GM23338 (cell line): ENCODE measurements at regions not wholly inside any gene's neighbourhood (a gene's known extent, or its start where the extent isn't known, plus 50 kb on each side); places are given as distances from the start of the nearest gene placed in this dataset.

ENCODE experiments used
- ATAC-seq: fragments of 200-7000 bp; cut with Tn5 transposase; 3 replicates; pipeline ENCODE4 v1.9.1; 2020
- DNase-seq: peaks from one replicate; pipeline ENCODE4 v3.0.0-alpha.2; 2015; ENCODE audit warnings: low spot score
- H2AFZ ChIP-seq: fragments of 200-600 bp; sonication (generic); 2 replicates; pipeline ENCODE4 v1.8.0; 2016; ENCODE audit warnings: antibody characterized with exemption, mild to moderate bottlenecking, moderate library complexity
- H3F3A ChIP-seq: fragments of 200-600 bp; sonication (generic); replicated peaks from 2 replicates; pipeline ENCODE4 v1.8.0; 2017; ENCODE audit warnings: antibody characterized with exemption, mixed run types, low read depth
- H3K27ac ChIP-seq: fragments of 200-600 bp; sonication (generic); 2 replicates; pipeline ENCODE4 v1.6.1; 2016; ENCODE audit warnings: low read depth
- H3K27me3 ChIP-seq: fragments of 200-600 bp; sonication (generic); 2 replicates; pipeline ENCODE4 v1.8.0; 2016; ENCODE audit warnings: mild to moderate bottlenecking, mixed run types, moderate library complexity; ENCODE audit not compliant: insufficient read depth
- H3K36me3 ChIP-seq: fragments of 200-600 bp; sonication (generic); 2 replicates; pipeline ENCODE4 v1.8.0; 2016; ENCODE audit warnings: mild to moderate bottlenecking; ENCODE audit not compliant: insufficient read depth
- H3K4me1 ChIP-seq: fragments of 200-600 bp; sonication (generic); 2 replicates; pipeline ENCODE4 v1.8.0; 2016; ENCODE audit warnings: mild to moderate bottlenecking, moderate library complexity; ENCODE audit not compliant: insufficient read depth
- H3K4me2 ChIP-seq: fragments of 200-600 bp; sonication (generic); 2 replicates; pipeline ENCODE4 v1.7.1; 2017; ENCODE audit warnings: mixed run types
- H3K4me3 ChIP-seq: fragments of 200-600 bp; sonication (generic); 2 replicates; pipeline ENCODE4 v1.6.1; 2016; ENCODE audit warnings: mixed run types
- H3K79me2 ChIP-seq: fragments of 200-600 bp; sonication (generic); replicated peaks from 2 replicates; pipeline ENCODE4 v1.8.0; 2017; ENCODE audit warnings: mild to moderate bottlenecking; ENCODE audit not compliant: insufficient read depth
- H3K9me2 ChIP-seq: fragments of 200-600 bp; sonication (generic); 2 replicates; pipeline ENCODE4 v1.8.0; 2017; ENCODE audit not compliant: insufficient read depth
- H4K20me1 ChIP-seq: fragments of 200-600 bp; sonication (generic); replicated peaks from 2 replicates; pipeline ENCODE4 v1.8.0; 2017; ENCODE audit warnings: mild to moderate bottlenecking; ENCODE audit not compliant: insufficient read depth
- H3K27ac Mint-ChIP-seq: 2 replicates; pipeline ENCODE4 v1.8.0; 2020; ENCODE audit warnings: inconsistent platforms, mild to moderate bottlenecking, moderate library complexity, mixed read lengths
- H3K27me3 Mint-ChIP-seq: 3 replicates; pipeline ENCODE4 v1.8.0; 2022; ENCODE audit warnings: low read depth, mild to moderate bottlenecking, moderate library complexity, mixed read lengths, inconsistent platforms; ENCODE audit not compliant: insufficient read depth, poor library complexity
- H3K36me3 Mint-ChIP-seq: 3 replicates; pipeline ENCODE4 v1.8.0; 2021; ENCODE audit warnings: low read depth, mild to moderate bottlenecking, inconsistent platforms, moderate library complexity, mixed read lengths
- H3K4me1 Mint-ChIP-seq: 3 replicates; pipeline ENCODE4 v1.8.0; 2020; ENCODE audit warnings: mild to moderate bottlenecking, inconsistent platforms, mixed read lengths
- H3K4me3 Mint-ChIP-seq: 3 replicates; pipeline ENCODE4 v1.8.0; 2021; ENCODE audit warnings: moderate library complexity, mild to moderate bottlenecking, inconsistent platforms, mixed read lengths
- H3K9me3 Mint-ChIP-seq: 3 replicates; pipeline ENCODE4 v1.8.0; 2020; ENCODE audit warnings: moderate library complexity, mild to moderate bottlenecking, inconsistent platforms, mixed read lengths
- CREB1 ChIP-seq: fragments of 250-450 bp; sonication (Bioruptor Pico); IDR thresholded peaks from 2 replicates; pipeline ENCODE4 v1.5.0; 2020; ENCODE audit warnings: low read depth, mild to moderate bottlenecking, moderate library complexity
- EZH2 ChIP-seq: fragments of 200-600 bp; sonication (generic); IDR thresholded peaks from one replicate; pipeline ENCODE4 v1.8.0; 2017; ENCODE audit warnings: antibody characterized with exemption, mild to moderate bottlenecking, low read depth; ENCODE audit not compliant: unreplicated experiment
- EZH2phosphoT487 ChIP-seq: fragments of 200-600 bp; sonication (generic); IDR thresholded peaks from one replicate; pipeline ENCODE4 v1.8.1; 2018; ENCODE audit warnings: antibody characterized with exemption; ENCODE audit not compliant: unreplicated experiment
- NANOG ChIP-seq: IDR thresholded peaks from 2 replicates; pipeline ENCODE4 v1.6.1; 2016; ENCODE audit warnings: antibody characterized with exemption, borderline replicate concordance
- POLR2AphosphoS5 ChIP-seq: IDR thresholded peaks from 2 replicates; pipeline ENCODE4 v1.6.1; 2016; ENCODE audit warnings: antibody characterized with exemption, low read depth
- STAT1 ChIP-seq: IDR thresholded peaks from one replicate; pipeline ENCODE4 v1.6.1; 2016; ENCODE audit warnings: antibody characterized with exemption; ENCODE audit not compliant: unreplicated experiment
- ZNF114 ChIP-seq: fragments of 250-450 bp; sonication (Bioruptor Pico); IDR thresholded peaks from 2 replicates; pipeline ENCODE4 v1.5.0; 2020; ENCODE audit warnings: mild to moderate bottlenecking, moderate library complexity
- ZNF331 ChIP-seq: fragments of 250-450 bp; sonication (Bioruptor Pico); IDR thresholded peaks from 2 replicates; pipeline ENCODE4 v1.5.0; 2020; ENCODE audit warnings: low read depth, mild to moderate bottlenecking, moderate library complexity
- TF ChIP-seq, protein P1 (sequence below): fragments of 250-450 bp; sonication (Bioruptor Pico); IDR thresholded peaks from 2 replicates; pipeline ENCODE4 v1.5.0; 2020; ENCODE audit warnings: mild to moderate bottlenecking, moderate library complexity
- TF ChIP-seq, protein P2 (sequence below), 2 experiments: fragments of 200-600 bp in 1 of 2; sonication (generic) in 1 of 2; conservative IDR thresholded peaks; 2 replicates each; pipeline versions ENCODE4 v1.5.1 to v1.6.1; 2016 to 2017; ENCODE audit warnings: antibody characterized with exemption in 2 of 2, low read depth in 2 of 2, mild to moderate bottlenecking in 2 of 2, moderate library complexity in 1 of 2

DNA sequence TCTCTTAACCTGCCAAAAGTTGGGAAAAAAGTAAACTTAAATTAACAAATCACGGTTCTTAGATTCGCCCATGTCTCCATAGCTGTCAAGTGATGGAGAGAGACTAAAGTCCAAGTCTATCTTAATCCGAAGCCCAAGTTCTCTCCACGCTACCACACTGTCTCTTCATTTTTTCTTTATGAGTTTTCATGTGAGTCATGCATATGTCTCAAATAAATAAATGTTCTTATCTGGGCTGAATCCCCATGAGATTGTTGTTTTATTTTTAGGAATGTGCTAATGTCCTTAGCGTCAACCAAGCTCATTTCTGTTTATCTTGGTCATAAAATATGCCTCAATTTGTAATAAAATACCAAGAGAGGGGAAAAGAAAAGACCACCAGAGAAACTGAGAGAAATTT is 169.3 kb downstream of the RCHY1 start:
- H3K4me2 ChIP-seq, result no peak overlapping the region
- no peaks in the 10 kb centered on the region for H3F3A ChIP-seq
- Mint-ChIP-seq H3K9me3 (no peaks in the 10 kb centered on the region), H3K27me3 (no peaks in the 10 kb centered on the region), H3K4me3 (no peak overlapping the region), H3K4me1 (no peaks in the 10 kb centered on the region; the same call in 2 of the 3 replicates), H3K27ac (no peak overlapping the region), H3K36me3 (no peaks in the 10 kb centered on the region)
- no peak overlapping the region for H3K27ac ChIP-seq
- DNase-seq (no peak), ATAC-seq (no peak)
- H3K9me2 ChIP-seq, result no peaks in the 10 kb centered on the region
- H4K20me1 ChIP-seq, result no peaks in the 10 kb centered on the region
- H3K4me3 ChIP-seq, result no peak overlapping the region
- no peak overlapping the region for H2AFZ ChIP-seq
- TF ChIP-seq EZH2phosphoT487, result no peak
- TF ChIP-seq EZH2, result no peak
- no peaks in the 10 kb centered on the region for H3K79me2 ChIP-seq
- H3K4me1 ChIP-seq, result no peaks in the 10 kb centered on the region
- H3K36me3 ChIP-seq, result no peaks in the 10 kb centered on the region
- H3K27me3 ChIP-seq, result no peaks in the 10 kb centered on the region

GRCh38 chr4:75343333-75343732 is 170.9 kb downstream of the RCHY1 start:
- Mint-ChIP-seq H3K27ac (no peak overlapping the region), H3K4me1 (no peaks in the 10 kb centered on the region; the same call in 2 of the 3 replicates), H3K9me3 (no peaks in the 10 kb centered on the region), H3K4me3 (no peak overlapping the region), H3K36me3 (no peaks in the 10 kb centered on the region), H3K27me3 (no peaks in the 10 kb centered on the region)
- no peaks in the 10 kb centered on the region for H3K9me2 ChIP-seq
- H3K36me3 ChIP-seq, result no peaks in the 10 kb centered on the region
- no peak overlapping the region for H2AFZ ChIP-seq
- H3K79me2 ChIP-seq, result no peaks in the 10 kb centered on the region
- H3K27me3 ChIP-seq, result no peaks in the 10 kb centered on the region
- no peak overlapping the region for H3K27ac ChIP-seq
- TF ChIP-seq POLR2AphosphoS5 (no peak), EZH2phosphoT487 (no peak), CREB1 (CRISPR knock-in tag) (no peak), STAT1 (no peak), NANOG (no peak), ZNF331 (no peak)
- DNase-seq (no peak), ATAC-seq (no peak)
- no peaks in the 10 kb centered on the region for H3F3A ChIP-seq
- no peaks in the 10 kb centered on the region for H4K20me1 ChIP-seq
- H3K4me3 ChIP-seq, result no peak overlapping the region
- H3K4me1 ChIP-seq, result no peaks in the 10 kb centered on the region
- no peak overlapping the region for H3K4me2 ChIP-seq

DNA sequence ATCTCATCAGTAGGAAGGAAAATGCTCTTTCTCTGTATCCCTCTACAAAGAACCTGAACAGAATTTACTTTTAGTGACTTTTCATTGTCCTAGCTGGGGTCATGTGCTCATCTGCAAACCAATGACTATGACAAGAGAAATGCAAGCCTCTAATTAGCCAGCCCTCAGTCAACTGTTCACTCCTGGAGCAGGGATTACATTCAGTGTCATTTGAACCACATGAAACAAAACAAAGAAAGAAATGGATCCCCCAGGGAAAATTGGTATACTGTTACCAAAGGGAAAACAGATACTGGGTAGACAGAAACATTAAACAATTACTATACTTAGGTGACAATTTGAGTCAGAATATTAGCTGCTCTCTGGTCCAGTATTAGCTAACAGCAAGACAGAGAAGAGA is 173.6 kb downstream of the RCHY1 start:
- no peak overlapping the region for H3K4me2 ChIP-seq
- no peaks in the 10 kb centered on the region; the same call in 2 of the 3 replicates for H3K4me1 Mint-ChIP-seq
- no peak overlapping the region for H3K4me3 Mint-ChIP-seq
- H4K20me1 ChIP-seq, result no peaks in the 10 kb centered on the region; the same call in 1 of the 2 replicates
- H3F3A ChIP-seq, result no peaks in the 10 kb centered on the region
- no peaks in the 10 kb centered on the region for H3K27me3 Mint-ChIP-seq
- no peak overlapping the region for H3K27ac ChIP-seq
- H3K36me3 ChIP-seq, result no peaks in the 10 kb centered on the region
- ATAC-seq, result no peak
- 0 out of 2 replicates have a peak overlapping the region, but pooled peaks have one; percentile 32 for H2AFZ ChIP-seq
- no peak overlapping the region for H3K4me3 ChIP-seq
- H3K9me2 ChIP-seq, result no peaks in the 10 kb centered on the region; the same call in 1 of the 2 replicates
- H3K4me1 ChIP-seq, result no peaks in the 10 kb centered on the region
- H3K27ac Mint-ChIP-seq, result no peak overlapping the region
- H3K9me3 Mint-ChIP-seq, result peaks cover 3% of the 10 kb centered on the region; the same call in 2 of the 3 replicates
- no peak for DNase-seq
- no peaks in the 10 kb centered on the region for H3K79me2 ChIP-seq
- H3K27me3 ChIP-seq, result no peaks in the 10 kb centered on the region
- no peaks in the 10 kb centered on the region for H3K36me3 Mint-ChIP-seq
- TF ChIP-seq ZNF331 (no peak), EZH2 (no peak), CREB1 (CRISPR knock-in tag) (no peak), ZNF114 (CRISPR knock-in tag) (no peak), POLR2AphosphoS5 (no peak)
- TF ChIP-seq, protein P1, sequence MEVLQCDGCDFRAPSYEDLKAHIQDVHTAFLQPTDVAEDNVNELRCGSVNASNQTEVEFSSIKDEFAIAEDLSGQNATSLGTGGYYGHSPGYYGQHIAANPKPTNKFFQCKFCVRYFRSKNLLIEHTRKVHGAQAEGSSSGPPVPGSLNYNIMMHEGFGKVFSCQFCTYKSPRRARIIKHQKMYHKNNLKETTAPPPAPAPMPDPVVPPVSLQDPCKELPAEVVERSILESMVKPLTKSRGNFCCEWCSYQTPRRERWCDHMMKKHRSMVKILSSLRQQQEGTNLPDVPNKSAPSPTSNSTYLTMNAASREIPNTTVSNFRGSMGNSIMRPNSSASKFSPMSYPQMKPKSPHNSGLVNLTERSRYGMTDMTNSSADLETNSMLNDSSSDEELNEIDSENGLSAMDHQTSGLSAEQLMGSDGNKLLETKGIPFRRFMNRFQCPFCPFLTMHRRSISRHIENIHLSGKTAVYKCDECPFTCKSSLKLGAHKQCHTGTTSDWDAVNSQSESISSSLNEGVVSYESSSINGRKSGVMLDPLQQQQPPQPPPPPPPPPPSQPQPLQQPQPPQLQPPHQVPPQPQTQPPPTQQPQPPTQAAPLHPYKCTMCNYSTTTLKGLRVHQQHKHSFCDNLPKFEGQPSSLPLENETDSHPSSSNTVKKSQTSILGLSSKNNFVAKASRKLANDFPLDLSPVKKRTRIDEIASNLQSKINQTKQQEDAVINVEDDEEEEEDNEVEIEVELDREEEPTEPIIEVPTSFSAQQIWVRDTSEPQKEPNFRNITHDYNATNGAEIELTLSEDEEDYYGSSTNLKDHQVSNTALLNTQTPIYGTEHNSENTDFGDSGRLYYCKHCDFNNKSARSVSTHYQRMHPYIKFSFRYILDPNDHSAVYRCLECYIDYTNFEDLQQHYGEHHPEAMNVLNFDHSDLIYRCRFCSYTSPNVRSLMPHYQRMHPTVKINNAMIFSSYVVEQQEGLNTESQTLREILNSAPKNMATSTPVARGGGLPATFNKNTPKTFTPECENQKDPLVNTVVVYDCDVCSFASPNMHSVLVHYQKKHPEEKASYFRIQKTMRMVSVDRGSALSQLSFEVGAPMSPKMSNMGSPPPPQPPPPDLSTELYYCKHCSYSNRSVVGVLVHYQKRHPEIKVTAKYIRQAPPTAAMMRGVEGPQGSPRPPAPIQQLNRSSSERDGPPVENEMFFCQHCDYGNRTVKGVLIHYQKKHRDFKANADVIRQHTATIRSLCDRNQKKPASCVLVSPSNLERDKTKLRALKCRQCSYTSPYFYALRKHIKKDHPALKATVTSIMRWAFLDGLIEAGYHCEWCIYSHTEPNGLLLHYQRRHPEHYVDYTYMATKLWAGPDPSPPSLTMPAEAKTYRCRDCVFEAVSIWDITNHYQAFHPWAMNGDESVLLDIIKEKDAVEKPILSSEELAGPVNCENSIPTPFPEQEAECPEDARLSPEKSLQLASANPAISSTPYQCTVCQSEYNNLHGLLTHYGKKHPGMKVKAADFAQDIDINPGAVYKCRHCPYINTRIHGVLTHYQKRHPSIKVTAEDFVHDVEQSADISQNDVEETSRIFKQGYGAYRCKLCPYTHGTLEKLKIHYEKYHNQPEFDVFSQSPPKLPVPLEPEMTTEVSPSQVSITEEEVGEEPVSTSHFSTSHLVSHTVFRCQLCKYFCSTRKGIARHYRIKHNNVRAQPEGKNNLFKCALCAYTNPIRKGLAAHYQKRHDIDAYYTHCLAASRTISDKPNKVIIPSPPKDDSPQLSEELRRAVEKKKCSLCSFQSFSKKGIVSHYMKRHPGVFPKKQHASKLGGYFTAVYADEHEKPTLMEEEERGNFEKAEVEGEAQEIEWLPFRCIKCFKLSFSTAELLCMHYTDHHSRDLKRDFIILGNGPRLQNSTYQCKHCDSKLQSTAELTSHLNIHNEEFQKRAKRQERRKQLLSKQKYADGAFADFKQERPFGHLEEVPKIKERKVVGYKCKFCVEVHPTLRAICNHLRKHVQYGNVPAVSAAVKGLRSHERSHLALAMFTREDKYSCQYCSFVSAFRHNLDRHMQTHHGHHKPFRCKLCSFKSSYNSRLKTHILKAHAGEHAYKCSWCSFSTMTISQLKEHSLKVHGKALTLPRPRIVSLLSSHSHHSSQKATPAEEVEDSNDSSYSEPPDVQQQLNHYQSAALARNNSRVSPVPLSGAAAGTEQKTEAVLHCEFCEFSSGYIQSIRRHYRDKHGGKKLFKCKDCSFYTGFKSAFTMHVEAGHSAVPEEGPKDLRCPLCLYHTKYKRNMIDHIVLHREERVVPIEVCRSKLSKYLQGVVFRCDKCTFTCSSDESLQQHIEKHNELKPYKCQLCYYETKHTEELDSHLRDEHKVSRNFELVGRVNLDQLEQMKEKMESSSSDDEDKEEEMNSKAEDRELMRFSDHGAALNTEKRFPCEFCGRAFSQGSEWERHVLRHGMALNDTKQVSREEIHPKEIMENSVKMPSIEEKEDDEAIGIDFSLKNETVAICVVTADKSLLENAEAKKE (CRISPR knock-in tag), result no peak
- TF ChIP-seq, protein P2, sequence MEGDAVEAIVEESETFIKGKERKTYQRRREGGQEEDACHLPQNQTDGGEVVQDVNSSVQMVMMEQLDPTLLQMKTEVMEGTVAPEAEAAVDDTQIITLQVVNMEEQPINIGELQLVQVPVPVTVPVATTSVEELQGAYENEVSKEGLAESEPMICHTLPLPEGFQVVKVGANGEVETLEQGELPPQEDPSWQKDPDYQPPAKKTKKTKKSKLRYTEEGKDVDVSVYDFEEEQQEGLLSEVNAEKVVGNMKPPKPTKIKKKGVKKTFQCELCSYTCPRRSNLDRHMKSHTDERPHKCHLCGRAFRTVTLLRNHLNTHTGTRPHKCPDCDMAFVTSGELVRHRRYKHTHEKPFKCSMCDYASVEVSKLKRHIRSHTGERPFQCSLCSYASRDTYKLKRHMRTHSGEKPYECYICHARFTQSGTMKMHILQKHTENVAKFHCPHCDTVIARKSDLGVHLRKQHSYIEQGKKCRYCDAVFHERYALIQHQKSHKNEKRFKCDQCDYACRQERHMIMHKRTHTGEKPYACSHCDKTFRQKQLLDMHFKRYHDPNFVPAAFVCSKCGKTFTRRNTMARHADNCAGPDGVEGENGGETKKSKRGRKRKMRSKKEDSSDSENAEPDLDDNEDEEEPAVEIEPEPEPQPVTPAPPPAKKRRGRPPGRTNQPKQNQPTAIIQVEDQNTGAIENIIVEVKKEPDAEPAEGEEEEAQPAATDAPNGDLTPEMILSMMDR (conservative IDR thresholded peaks at IDR 0.05; ENCODE audit: low read depth in 2 of 2), result no peak
